ENCODE measurements at regions not wholly inside any gene's neighbourhood (a gene's known extent, or its start where the extent isn't known, plus 50 kb on each side); places are given as distances from the start of the nearest gene placed in this dataset.
"Not testable (repeated sequence)": the region's sequence is repeated elsewhere in the genome, so short reads cannot be mapped to it uniquely, and the experiment has no call there.

- ATAC-seq; DNase-seq (ENCODE audit: low spot score); intact Hi-C loops (cut with DNase I): not testable (repeated sequence)
Measured at GRCh38 chr21:9813894-9814814, 707.2 kb upstream of the TPTE start.

GRCh38 chr21:9815181-9815789 is 706.1 kb upstream of the TPTE start:
- intact Hi-C loops (cut with DNase I); ATAC-seq; DNase-seq (ENCODE audit: low spot score): not testable (repeated sequence)

- intact Hi-C loops (cut with DNase I); ATAC-seq; DNase-seq (ENCODE audit: low spot score): not testable (repeated sequence)
Measured at GRCh38 chr21:9816734-9817334, 704.5 kb upstream of the TPTE start.

- DNase-seq (ENCODE audit: low spot score); intact Hi-C loops (cut with DNase I); ATAC-seq: not testable (repeated sequence)
Measured at GRCh38 chr21:9817841-9818441, 703.4 kb upstream of the TPTE start.

DNA sequence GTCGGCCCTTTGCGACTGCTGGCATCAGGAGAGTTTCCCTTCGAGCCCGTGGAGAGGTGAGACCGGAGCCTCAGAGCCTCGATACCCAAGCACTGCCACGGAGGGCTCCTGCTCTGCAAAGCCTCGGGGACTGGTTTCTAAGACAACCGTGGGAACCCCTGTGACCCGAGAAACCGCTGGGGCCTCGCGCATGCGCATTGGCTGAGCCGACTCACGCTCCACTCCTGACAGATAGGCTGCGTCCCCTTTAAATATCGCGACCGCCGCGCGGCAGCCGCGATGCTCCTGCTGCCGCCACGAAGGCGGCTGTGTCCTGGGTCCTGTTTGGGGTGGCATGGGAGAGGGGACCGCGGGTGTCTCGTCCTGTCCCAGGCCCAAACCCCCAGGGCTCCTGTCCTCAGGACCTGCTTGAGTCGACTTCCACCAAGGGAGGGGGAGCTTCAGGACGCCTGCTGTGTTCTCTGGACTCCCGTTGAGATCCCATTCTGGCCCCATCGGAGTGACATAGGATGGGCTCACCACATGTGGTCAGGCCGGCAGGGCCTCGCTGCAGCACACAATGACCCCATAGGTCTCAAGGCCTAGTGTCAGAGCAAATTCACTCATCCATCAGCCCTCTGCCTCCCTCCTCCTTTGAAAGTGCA is 701.7 kb upstream of the TPTE start:
- ATAC-seq; intact Hi-C loops (cut with DNase I); DNase-seq (ENCODE audit: low spot score): not testable (repeated sequence)

GRCh38 chr21:9820579-9820978 is 700.8 kb upstream of the TPTE start:
- DNase-seq (ENCODE audit: low spot score); ATAC-seq; intact Hi-C loops (cut with DNase I): not testable (repeated sequence)

DNA sequence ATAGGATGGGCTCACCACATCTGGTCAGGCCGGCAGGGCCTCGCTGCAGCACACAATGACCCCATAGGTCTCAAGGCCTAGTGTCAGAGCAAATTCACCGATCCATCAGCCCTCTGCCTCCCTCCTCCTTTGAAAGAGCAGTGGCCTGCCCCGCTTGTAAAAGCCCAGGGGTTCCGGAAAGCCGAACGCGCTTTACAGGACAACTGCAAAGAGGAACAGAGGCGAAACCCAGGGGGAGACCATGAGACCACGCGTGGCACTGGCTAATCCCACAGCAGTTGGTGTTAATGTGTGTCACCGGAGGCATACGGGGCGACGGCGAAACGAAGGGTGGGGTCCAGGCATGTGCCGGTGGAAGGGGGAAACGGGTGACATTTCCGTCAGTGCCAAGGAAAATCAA is 699.9 kb upstream of the TPTE start:
- DNase-seq (ENCODE audit: low spot score); ATAC-seq; intact Hi-C loops (cut with DNase I): not testable (repeated sequence)

DNA sequence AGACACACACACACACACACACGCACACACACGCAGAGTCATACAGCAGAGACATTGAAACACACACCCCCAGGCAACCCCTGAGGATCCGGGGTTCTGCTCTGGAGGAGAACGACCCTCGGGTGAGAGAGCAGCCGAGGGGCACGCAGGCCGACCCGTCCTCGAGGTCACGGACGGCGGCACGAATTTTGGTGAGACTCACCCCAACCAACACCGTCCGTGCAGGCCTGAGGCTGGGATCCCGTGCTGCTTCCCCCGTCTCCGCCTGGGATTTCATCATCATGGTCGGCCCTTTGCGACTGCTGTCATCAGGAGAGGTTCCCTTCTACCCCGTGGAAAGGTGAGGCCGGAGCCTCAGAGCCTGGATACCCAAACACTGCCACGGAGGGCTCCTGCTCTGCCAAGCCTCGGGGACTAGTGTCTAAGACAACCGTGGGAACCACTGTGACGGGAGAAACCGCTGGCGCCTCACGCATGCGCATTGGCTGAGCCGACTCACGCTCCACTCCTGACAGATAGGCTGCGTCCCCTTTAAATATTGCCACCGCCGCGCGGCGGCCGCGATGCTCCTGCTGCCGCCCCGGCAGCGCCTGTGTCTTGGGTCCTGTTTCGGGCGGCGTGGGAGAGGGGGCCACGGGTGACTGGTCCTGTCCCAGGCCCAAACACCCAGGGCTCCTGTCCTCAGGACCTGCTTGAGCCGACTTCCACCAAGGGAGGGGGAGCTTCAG is 699.1 kb upstream of the TPTE start:
- DNase-seq (ENCODE audit: low spot score); ATAC-seq; intact Hi-C loops (cut with DNase I): not testable (repeated sequence)

DNA sequence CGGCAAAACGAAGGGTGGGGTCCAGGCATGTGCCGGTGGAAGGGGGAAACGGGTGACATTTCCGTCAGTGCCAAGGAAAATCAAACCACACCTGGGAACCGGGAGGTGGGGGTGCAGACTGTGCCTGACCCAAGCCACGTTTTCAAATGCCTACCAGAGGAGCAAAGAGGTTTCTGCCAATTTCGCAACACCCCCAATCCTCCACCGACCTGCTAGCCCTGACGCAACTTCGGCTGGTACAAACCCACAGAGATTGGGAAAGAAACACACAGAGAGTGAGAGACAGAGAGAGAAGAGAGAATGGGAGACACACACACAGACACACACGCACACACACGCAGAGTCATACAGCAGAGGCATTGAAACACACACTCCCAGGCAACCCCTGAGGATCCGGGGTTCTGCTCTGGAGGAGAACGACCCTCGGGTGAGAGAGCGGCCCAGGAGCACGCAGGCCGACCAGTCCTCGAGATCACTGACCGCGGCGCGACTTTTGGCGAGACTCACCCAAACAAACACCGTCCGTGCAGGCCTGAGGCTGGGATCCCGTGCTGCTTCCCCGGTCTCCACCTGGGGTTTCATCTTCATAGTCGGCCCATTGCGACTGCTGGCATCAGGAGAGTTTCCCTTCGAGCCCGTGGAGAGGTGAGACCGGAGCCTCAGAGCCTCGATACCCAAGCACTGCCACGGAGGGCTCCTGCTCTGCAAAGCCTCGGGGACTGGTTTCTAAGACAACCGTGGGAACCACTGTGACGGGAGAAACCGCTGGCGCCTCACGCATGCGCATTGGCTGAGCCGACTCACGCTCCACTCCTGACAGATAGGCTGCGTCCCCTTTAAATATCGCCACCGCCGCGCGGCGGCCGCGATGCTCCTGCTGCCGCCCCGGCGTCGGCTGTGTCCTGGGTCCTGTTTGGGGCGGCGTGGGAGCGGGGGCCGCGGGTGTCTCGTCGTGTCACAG is 697.9 kb upstream of the TPTE start:
- DNase-seq (ENCODE audit: low spot score): peak; percentile 87
- ATAC-seq; intact Hi-C loops (cut with DNase I): not testable (repeated sequence)

- ATAC-seq; intact Hi-C loops (cut with DNase I); DNase-seq (ENCODE audit: low spot score): not testable (repeated sequence)
Measured at GRCh38 chr21:9830801-9831200, 690.6 kb upstream of the TPTE start.

GRCh38 chr21:9832751-9833150 is 688.6 kb upstream of the TPTE start:
- DNase-seq (ENCODE audit: low spot score); intact Hi-C loops (cut with DNase I); ATAC-seq: not testable (repeated sequence)

DNA sequence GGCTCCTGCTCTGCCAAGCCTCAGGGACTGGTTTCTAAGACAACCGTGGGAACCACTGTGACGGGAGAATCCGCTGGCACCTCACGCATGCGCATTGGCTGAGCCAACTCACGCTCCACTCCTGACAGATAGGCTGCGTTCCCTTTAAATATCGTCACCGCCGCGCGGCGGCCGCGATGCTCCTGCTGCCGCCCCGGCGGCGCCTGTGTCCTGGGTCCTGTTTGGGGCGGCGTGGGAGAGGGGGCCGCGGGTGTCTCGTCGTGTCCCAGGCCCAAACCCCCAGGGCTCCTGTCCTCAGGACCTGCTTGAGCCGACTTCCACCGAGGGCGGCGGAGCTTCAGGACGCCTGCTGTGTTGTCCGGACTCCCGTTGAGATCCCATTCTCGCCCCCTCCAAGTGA is 684.8 kb upstream of the TPTE start:
- ATAC-seq; intact Hi-C loops (cut with DNase I); DNase-seq (ENCODE audit: low spot score): not testable (repeated sequence)

- intact Hi-C loops (cut with DNase I); ATAC-seq; DNase-seq (ENCODE audit: low spot score): not testable (repeated sequence)
Measured at GRCh38 chr21:9837001-9837400, 684.4 kb upstream of the TPTE start.

- DNase-seq (ENCODE audit: low spot score); ATAC-seq; intact Hi-C loops (cut with DNase I): not testable (repeated sequence)
Measured at GRCh38 chr21:9837526-9837925, 683.9 kb upstream of the TPTE start.

GRCh38 chr21:9837946-9838737 is 683.2 kb upstream of the TPTE start:
- intact Hi-C loops (cut with DNase I): no loop called here
- no peak for ATAC-seq

More at GRCh38 chr21:9837946-9838737, 683.2 kb upstream of the TPTE start:
- DNase-seq (ENCODE audit: low spot score): no peak

Data from sciatic nerve (tissue), 2 donors.